ENCODE measurements at regions not wholly inside any gene's neighbourhood (a gene's known extent, or its start where the extent isn't known, plus 50 kb on each side); places are given as distances from the start of the nearest gene placed in this dataset.
"Not testable (repeated sequence)": the region's sequence is repeated elsewhere in the genome, so short reads cannot be mapped to it uniquely, and the experiment has no call there.

- no peak for DNase-seq
These were observed 210.6 kb upstream of the ATP10A start for GRCh38 chr15:26073430-26074333.

GRCh38 chr15:26070095-26070532 lies 207.0 kb upstream of the ATP10A start:
- no peak for DNase-seq

GRCh38 chr15:26069231-26069641 lies 206.1 kb upstream of the ATP10A start:
- DNase-seq = no peak

GRCh38 chr15:26066896-26067295 lies 203.8 kb upstream of the ATP10A start:
- no peak for DNase-seq

GRCh38 chr15:26065723-26066122 lies 202.6 kb upstream of the ATP10A start:
- DNase-seq = no peak

GRCh38 chr15:26061248-26061647 lies 198.1 kb upstream of the ATP10A start:
- DNase-seq = no peak

GRCh38 chr15:26056766-26057165 lies 193.6 kb upstream of the ATP10A start:
- not testable (repeated sequence) for DNase-seq

GRCh38 chr15:26051761-26052675 lies 188.9 kb upstream of the ATP10A start:
- DNase-seq = no peak

- DNase-seq = no peak
These were observed 187.9 kb upstream of the ATP10A start for GRCh38 chr15:26050984-26051383.

- no peak for DNase-seq
These were observed 187.0 kb upstream of the ATP10A start for GRCh38 chr15:26049900-26050657.

GRCh38 chr15:26048669-26049068 lies 185.5 kb upstream of the ATP10A start:
- no peak for DNase-seq

GRCh38 chr15:26045516-26045915 lies 182.4 kb upstream of the ATP10A start:
- no peak for DNase-seq

GRCh38 chr15:26043018-26043417 lies 179.9 kb upstream of the ATP10A start:
- no peak for DNase-seq

- DNase-seq = no peak
These were observed 175.6 kb upstream of the ATP10A start for GRCh38 chr15:26038693-26039092.

- no peak for DNase-seq
These were observed 174.2 kb upstream of the ATP10A start for GRCh38 chr15:26037369-26037768.

- DNase-seq = no peak
These were observed 170.4 kb upstream of the ATP10A start for GRCh38 chr15:26033493-26033892.

GRCh38 chr15:26032162-26032846 lies 169.2 kb upstream of the ATP10A start:
- no peak for DNase-seq

GRCh38 chr15:26029586-26029985 lies 166.5 kb upstream of the ATP10A start:
- DNase-seq = not testable (repeated sequence)

GRCh38 chr15:26029146-26029545 lies 166.0 kb upstream of the ATP10A start:
- DNase-seq = no peak

GRCh38 chr15:26028086-26028740 lies 165.1 kb upstream of the ATP10A start:
- no peak for DNase-seq

GRCh38 chr15:26026671-26027070 lies 163.5 kb upstream of the ATP10A start:
- DNase-seq = not testable (repeated sequence)

Data from C1 segment of cervical spinal cord (tissue), 14 donors.